Lung (tissue), 11 donors: ENCODE measurements at regions not wholly inside any gene's neighbourhood (a gene's known extent, or its start where the extent isn't known, plus 50 kb on each side); places are given as distances from the start of the nearest gene placed in this dataset.

Experiments
- ATAC-seq: fragments of 200-7000 bp; cut with Tn5 transposase; one replicate; pipeline ENCODE4 v1.9.1; 2020; ENCODE audit warnings: moderate number of reproducible peaks; ENCODE audit not compliant: insufficient read depth, low FRiP score
- DNase-seq, 3 donors: peaks; one replicate each; pipeline ENCODE4 v3.0.0-alpha.2; 2013 to 2017
- H3K27ac ChIP-seq, 2 donors: one replicate each; pipeline ENCODE4 v1.5.1; 2013; ENCODE audit warnings: mild to moderate bottlenecking in 2 of 2, moderate library complexity in 2 of 2, control low read depth in 1 of 2, inconsistent platforms in 1 of 2, low read depth in 1 of 2, low read length in 1 of 2
- H3K27me3 ChIP-seq, 3 donors: one replicate each; pipeline ENCODE4 v1.5.1; 2013; ENCODE audit warnings: low read length in 2 of 3; ENCODE audit not compliant: control insufficient read depth in 3 of 3, insufficient read depth in 3 of 3
- H3K36me3 ChIP-seq, 4 donors: one replicate each; pipeline ENCODE4 v1.5.1; 2013; ENCODE audit warnings: low read length in 4 of 4, mild to moderate bottlenecking in 1 of 4, moderate library complexity in 1 of 4; ENCODE audit not compliant: control insufficient read depth in 4 of 4, insufficient read depth in 4 of 4
- H3K4me1 ChIP-seq, 5 donors: one replicate each; pipeline ENCODE4 v1.5.1; 2013; ENCODE audit warnings: low read length in 5 of 5, mild to moderate bottlenecking in 2 of 5, moderate library complexity in 1 of 5; ENCODE audit not compliant: control insufficient read depth in 5 of 5, insufficient read depth in 5 of 5
- H3K4me3 ChIP-seq: one replicate; pipeline ENCODE4 v1.5.1; 2013; ENCODE audit warnings: mild to moderate bottlenecking, control low read depth, moderate library complexity
- H3K9ac ChIP-seq, 2 donors: one replicate each; pipeline ENCODE4 v1.5.1; 2013; ENCODE audit warnings: low read length in 2 of 2, control low read depth in 1 of 2; ENCODE audit not compliant: insufficient read depth in 1 of 2
- H3K9me3 ChIP-seq, 4 donors: one replicate each; pipeline ENCODE4 v1.5.1; 2013; ENCODE audit warnings: low read length in 3 of 4, mild to moderate bottlenecking in 1 of 4, moderate library complexity in 1 of 4; ENCODE audit not compliant: control insufficient read depth in 4 of 4, insufficient read depth in 3 of 4
- CTCF ChIP-seq: IDR thresholded peaks from 2 replicates; pipeline ENCODE4 v1.5.1; 2012; ENCODE audit warnings: mild to moderate bottlenecking; ENCODE audit errors: control extremely low read depth, extremely low read depth
- WGBS, 2 donors: extraction: QIAGEN DNeasy Blood & Tissue Kit; methylation state at CpG; one replicate each; pipeline ENCODE4 v1.1.7; 2013; 5-methylcytosine and 5-hydroxymethylcytosine counted together
- donor health status: control.
- donor health status: control.
- donor health status: Bipolar disorder and iron deficiency.
- donor health status: healthy.
- donor health status: DM: yes; HTN: yes; CAD: no.

- Histone ChIP-seq H3K36me3 (no peaks in the 10 kb centered on the region), H3K9ac (no peak overlapping the region), H3K27me3 (no peaks in the 10 kb centered on the region), H3K9me3 (peaks cover 0 to 7% (median 3%) of the 10 kb centered on the region in 4 donors), H3K27ac (no peak overlapping the region), H3K4me1 (no peaks in the 10 kb centered on the region), H3K4me3 (no peak overlapping the region)
- TF ChIP-seq CTCF, result no peak
- WGBS, 2 donors, result 76 to 87% methylated on average over 12 of the region's 12 CpGs
- DNase-seq, result no peak
- ATAC-seq, result no peak
These were observed 143.7 kb upstream of the RUNX3 start for GRCh38 chr1:25073640-25074270.

- 80 to 98% methylated on average over 5 of the region's 5 CpGs for WGBS, 2 donors
- Histone ChIP-seq H3K27me3 (no peaks in the 10 kb centered on the region), H3K27ac (no peak overlapping the region), H3K4me3 (no peak overlapping the region), H3K9me3 (peaks cover 0 to 5% (median 1%) of the 10 kb centered on the region in 4 donors), H3K9ac (no peak overlapping the region), H3K4me1 (no peaks in the 10 kb centered on the region), H3K36me3 (no peaks in the 10 kb centered on the region)
- ATAC-seq, result no peak
- no peak for TF ChIP-seq CTCF
- DNase-seq, result no peak
These were observed 142.4 kb upstream of the RUNX3 start for GRCh38 chr1:25072461-25072860.

- 92 to 95% methylated on average over 4 of the region's 4 CpGs for WGBS, 2 donors
- DNase-seq (no peak), ATAC-seq (no peak)
- no peak overlapping the region for H3K27ac ChIP-seq
- H3K4me3 ChIP-seq, result no peak overlapping the region
- peaks cover 0 to 2% (median 0%) of the 10 kb centered on the region in 4 donors for H3K9me3 ChIP-seq
- H3K9ac ChIP-seq, result no peak overlapping the region
- no peaks in the 10 kb centered on the region for H3K27me3 ChIP-seq
- no peak for TF ChIP-seq CTCF
- no peaks in the 10 kb centered on the region for H3K36me3 ChIP-seq
- peaks cover 0 to 20% (median 5%) of the 10 kb centered on the region in 5 donors for H3K4me1 ChIP-seq
These were observed 138.8 kb upstream of the RUNX3 start for GRCh38 chr1:25068829-25069228.

GRCh38 chr1:25068316-25068715 is 138.2 kb upstream of the RUNX3 start:
- no peak overlapping the region for H3K9ac ChIP-seq
- DNase-seq, result no peak
- no peak for TF ChIP-seq CTCF
- no peak overlapping the region for H3K4me3 ChIP-seq
- no peaks in the 10 kb centered on the region for H3K27me3 ChIP-seq
- H3K36me3 ChIP-seq, result no peaks in the 10 kb centered on the region
- H3K4me1 ChIP-seq, result peaks cover 0 to 20% (median 5%) of the 10 kb centered on the region in 5 donors
- no peak for ATAC-seq
- peaks cover 0 to 2% (median 0%) of the 10 kb centered on the region in 4 donors for H3K9me3 ChIP-seq
- H3K27ac ChIP-seq, result no peak overlapping the region
- 93 to 95% methylated on average over 6 of the region's 6 CpGs for WGBS, 2 donors
